ENCODE measurements at regions not wholly inside any gene's neighbourhood (a gene's known extent, or its start where the extent isn't known, plus 50 kb on each side); places are given as distances from the start of the nearest gene placed in this dataset.

DNA sequence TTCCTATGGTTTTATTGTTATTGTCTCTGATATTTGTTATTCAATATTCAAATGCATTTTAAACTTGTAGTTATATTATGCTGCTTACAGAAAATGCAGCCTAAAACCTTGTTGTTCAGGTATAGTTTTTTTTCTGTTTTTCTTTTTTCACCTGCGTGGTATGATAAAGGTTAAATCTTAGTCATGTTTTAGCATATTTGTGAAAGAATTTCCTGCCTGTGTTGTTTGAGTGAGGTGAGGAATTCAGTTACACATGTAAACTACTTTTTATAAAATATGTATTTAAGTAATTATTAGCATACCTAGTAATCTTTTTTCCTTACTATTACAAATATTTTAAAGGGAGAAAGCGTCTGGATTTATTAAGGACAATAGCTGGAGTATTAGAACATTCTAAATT, 90.0 kb upstream of the NAALADL2 start:
- peaks cover 14% of the 10 kb centered on the region for H3K4me1 Mint-ChIP-seq (ENCODE audit: low read depth)
- no peaks in the 10 kb centered on the region for H3K27me3 Mint-ChIP-seq (ENCODE audit: low read depth)
- DNase-seq (ENCODE audit: low spot score), result no peak
- no peaks in the 10 kb centered on the region for H3K9me3 Mint-ChIP-seq (ENCODE audit: low read depth)
- H3K36me3 Mint-ChIP-seq (ENCODE audit: low read depth), result peaks cover 3% of the 10 kb centered on the region
- no peak overlapping the region for H3K27ac Mint-ChIP-seq (ENCODE audit: unreplicated experiment)
- H3K4me3 Mint-ChIP-seq (ENCODE audit: unreplicated experiment), result no peak overlapping the region
- TF ChIP-seq, protein P1, sequence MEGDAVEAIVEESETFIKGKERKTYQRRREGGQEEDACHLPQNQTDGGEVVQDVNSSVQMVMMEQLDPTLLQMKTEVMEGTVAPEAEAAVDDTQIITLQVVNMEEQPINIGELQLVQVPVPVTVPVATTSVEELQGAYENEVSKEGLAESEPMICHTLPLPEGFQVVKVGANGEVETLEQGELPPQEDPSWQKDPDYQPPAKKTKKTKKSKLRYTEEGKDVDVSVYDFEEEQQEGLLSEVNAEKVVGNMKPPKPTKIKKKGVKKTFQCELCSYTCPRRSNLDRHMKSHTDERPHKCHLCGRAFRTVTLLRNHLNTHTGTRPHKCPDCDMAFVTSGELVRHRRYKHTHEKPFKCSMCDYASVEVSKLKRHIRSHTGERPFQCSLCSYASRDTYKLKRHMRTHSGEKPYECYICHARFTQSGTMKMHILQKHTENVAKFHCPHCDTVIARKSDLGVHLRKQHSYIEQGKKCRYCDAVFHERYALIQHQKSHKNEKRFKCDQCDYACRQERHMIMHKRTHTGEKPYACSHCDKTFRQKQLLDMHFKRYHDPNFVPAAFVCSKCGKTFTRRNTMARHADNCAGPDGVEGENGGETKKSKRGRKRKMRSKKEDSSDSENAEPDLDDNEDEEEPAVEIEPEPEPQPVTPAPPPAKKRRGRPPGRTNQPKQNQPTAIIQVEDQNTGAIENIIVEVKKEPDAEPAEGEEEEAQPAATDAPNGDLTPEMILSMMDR (IDR thresholded peaks at IDR 0.05), result no peak

DNA sequence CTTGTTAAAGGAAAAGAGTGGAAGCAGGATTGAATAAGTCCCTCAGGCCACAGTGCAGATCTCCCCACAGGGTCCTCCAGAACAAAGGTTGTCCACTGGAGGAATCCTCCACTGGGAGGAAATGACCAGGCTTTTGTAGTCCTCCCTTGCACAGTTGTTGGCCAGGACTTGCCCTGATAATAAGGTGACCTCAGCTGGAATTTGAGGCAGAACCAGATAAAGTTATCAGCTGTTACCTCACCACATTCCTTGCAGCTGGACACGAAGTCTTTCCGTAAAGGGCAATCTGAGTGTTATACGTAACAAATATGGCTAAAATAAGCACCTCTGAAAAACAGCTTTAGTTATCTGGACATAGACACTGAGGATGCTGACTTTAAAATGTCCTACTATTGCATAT, 83.5 kb upstream of the NAALADL2 start:
- TF ChIP-seq, protein P1 (IDR thresholded peaks at IDR 0.05), result no peak
- Mint-ChIP-seq H3K27me3 (ENCODE audit: low read depth) (no peaks in the 10 kb centered on the region), H3K36me3 (ENCODE audit: low read depth) (peaks cover 3% of the 10 kb centered on the region), H3K4me1 (ENCODE audit: low read depth) (no peaks in the 10 kb centered on the region), H3K27ac (ENCODE audit: unreplicated experiment) (no peak overlapping the region), H3K9me3 (ENCODE audit: low read depth) (peaks cover 11% of the 10 kb centered on the region), H3K4me3 (ENCODE audit: unreplicated experiment) (no peak overlapping the region)
- no peak for DNase-seq (ENCODE audit: low spot score)

DNA sequence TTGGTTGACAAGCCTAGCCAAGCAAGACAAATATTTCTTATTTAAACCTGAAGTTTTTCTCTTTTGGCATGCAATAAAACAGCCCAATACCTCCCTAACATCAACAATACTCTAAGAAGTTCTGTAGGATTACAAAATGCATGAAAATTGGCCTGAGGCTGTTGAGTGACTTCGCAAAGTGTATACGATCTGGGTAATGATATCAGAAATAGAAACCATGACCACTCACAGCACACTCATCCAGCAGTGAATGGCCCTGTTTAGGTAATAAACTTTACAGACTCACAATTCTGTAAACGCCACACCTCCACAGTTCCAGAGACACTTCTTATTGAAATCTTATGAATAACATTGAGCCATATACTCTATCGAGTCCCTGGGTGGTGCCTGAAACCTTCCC, 83.0 kb upstream of the NAALADL2 start:
- H3K9me3 Mint-ChIP-seq (ENCODE audit: low read depth), result peaks cover 11% of the 10 kb centered on the region
- H3K27me3 Mint-ChIP-seq (ENCODE audit: low read depth), result no peaks in the 10 kb centered on the region
- H3K27ac Mint-ChIP-seq (ENCODE audit: unreplicated experiment), result no peak overlapping the region
- DNase-seq (ENCODE audit: low spot score), result no peak
- no peaks in the 10 kb centered on the region for H3K4me1 Mint-ChIP-seq (ENCODE audit: low read depth)
- peaks cover 5% of the 10 kb centered on the region for H3K36me3 Mint-ChIP-seq (ENCODE audit: low read depth)
- no peak overlapping the region for H3K4me3 Mint-ChIP-seq (ENCODE audit: unreplicated experiment)
- TF ChIP-seq, protein P1 (IDR thresholded peaks at IDR 0.05), result no peak

DNA sequence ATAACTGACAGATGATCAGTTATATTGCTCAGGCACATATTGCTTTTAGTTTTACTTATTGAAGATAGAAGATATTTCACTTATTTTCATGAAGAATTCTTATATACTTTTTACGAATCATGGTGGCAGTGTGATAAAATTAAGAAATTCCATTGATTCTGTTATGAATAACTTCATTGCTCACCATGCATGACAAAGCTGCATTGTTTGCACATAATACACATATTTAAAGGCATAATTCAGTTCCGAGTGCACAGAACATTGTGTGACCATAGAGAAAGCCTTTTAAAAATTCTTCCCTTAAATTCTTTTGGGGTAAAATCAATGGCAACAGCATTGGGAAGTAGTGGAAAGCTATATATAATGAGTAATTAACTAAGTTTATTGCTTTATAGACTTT, 82.5 kb upstream of the NAALADL2 start:
- peaks cover 5% of the 10 kb centered on the region for H3K36me3 Mint-ChIP-seq (ENCODE audit: low read depth)
- peaks cover 11% of the 10 kb centered on the region for H3K9me3 Mint-ChIP-seq (ENCODE audit: low read depth)
- DNase-seq (ENCODE audit: low spot score), result no peak
- H3K4me1 Mint-ChIP-seq (ENCODE audit: low read depth), result no peaks in the 10 kb centered on the region
- H3K27ac Mint-ChIP-seq (ENCODE audit: unreplicated experiment), result no peak overlapping the region
- H3K27me3 Mint-ChIP-seq (ENCODE audit: low read depth), result no peaks in the 10 kb centered on the region
- TF ChIP-seq, protein P1 (IDR thresholded peaks at IDR 0.05), result no peak
- H3K4me3 Mint-ChIP-seq (ENCODE audit: unreplicated experiment), result no peak overlapping the region

DNA sequence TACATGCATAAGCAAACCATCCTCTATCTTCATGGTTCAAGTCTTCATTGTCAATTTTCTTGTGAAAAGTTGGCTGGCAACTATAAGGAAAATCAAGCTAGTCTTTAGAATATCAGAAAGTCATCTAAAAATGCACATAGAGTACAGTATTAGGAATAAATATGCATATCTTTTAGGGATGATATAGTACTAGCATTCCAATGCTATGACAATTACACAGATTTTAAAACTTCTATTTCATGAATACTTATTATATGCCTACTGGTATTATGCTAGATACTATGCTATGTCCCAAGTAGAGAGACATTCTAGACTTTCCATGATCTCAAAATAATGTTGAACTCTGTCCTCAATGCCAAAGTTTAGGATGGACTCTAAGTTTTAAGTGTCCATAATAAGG, 81.3 kb upstream of the NAALADL2 start:
- Mint-ChIP-seq H3K4me3 (ENCODE audit: unreplicated experiment) (no peak overlapping the region), H3K9me3 (ENCODE audit: low read depth) (peaks cover 11% of the 10 kb centered on the region), H3K27ac (ENCODE audit: unreplicated experiment) (no peak overlapping the region), H3K36me3 (ENCODE audit: low read depth) (peaks cover 5% of the 10 kb centered on the region), H3K4me1 (ENCODE audit: low read depth) (no peaks in the 10 kb centered on the region), H3K27me3 (ENCODE audit: low read depth) (no peaks in the 10 kb centered on the region)
- DNase-seq (ENCODE audit: low spot score), result no peak
- TF ChIP-seq, protein P1 (IDR thresholded peaks at IDR 0.05), result no peak

Measured in chondrocyte (in vitro differentiated cells).